Left lung (tissue), 4 donors: ENCODE measurements at regions not wholly inside any gene's neighbourhood (a gene's known extent, or its start where the extent isn't known, plus 50 kb on each side); places are given as distances from the start of the nearest gene placed in this dataset.

ENCODE experiments used
- ATAC-seq: fragments of 200-7000 bp; cut with Tn5 transposase; one replicate; pipeline ENCODE4 v1.9.1; 2020; ENCODE audit warnings: moderate library complexity
- DNase-seq, 4 donors: peaks; one replicate each; pipeline ENCODE4 v3.0.0-alpha.2; 2013 to 2020
- H3K27ac ChIP-seq, 2 donors: fragments of 200-600 bp; sonication (generic) in 1 of 2; one replicate each; pipeline versions ENCODE4 v1.5.0 to v1.8.0; 2020 to 2021
- H3K27me3 ChIP-seq, 2 donors: fragments of 200-600 bp; sonication (generic) in 1 of 2; one replicate each; pipeline versions ENCODE4 v1.5.0 to v1.8.0; 2020 to 2021
- H3K36me3 ChIP-seq, 2 donors: fragments of 200-600 bp; sonication (generic) in 1 of 2; one replicate each; pipeline versions ENCODE4 v1.5.0 to v1.8.0; 2020 to 2021
- H3K4me1 ChIP-seq, 2 donors: fragments of 200-600 bp; one replicate each; pipeline ENCODE4 v1.8.0; 2021
- H3K4me3 ChIP-seq, 2 donors: fragments of 200-600 bp; sonication (generic) in 1 of 2; one replicate each; pipeline versions ENCODE4 v1.5.0 to v1.8.0; 2020 to 2021; ENCODE audit warnings: mild to moderate bottlenecking in 1 of 2
- H3K9me3 ChIP-seq, 2 donors: fragments of 200-600 bp; sonication (generic) in 1 of 2; one replicate each; pipeline versions ENCODE4 v1.5.0 to v1.8.0; 2020 to 2021
- CTCF ChIP-seq, 2 donors: fragments of 200-600 bp; sonication (generic) in 1 of 2; IDR thresholded peaks; one replicate each; pipeline versions ENCODE4 v1.5.0 to v1.8.0; 2021; ENCODE audit warnings: antibody characterized with exemption in 2 of 2
- intact Hi-C, 2 donors: fragments of 100-400 bp; cut with DNase I; formaldehyde crosslinking; loops; one replicate each; pipeline versions ENCODE4 v1.11.2 to v1.14.2; 2022
- donor health status: DM: no; HTN: yes; CAD: no.
- donor health status: DM: no; HTN: no; CAD: no.

- Histone ChIP-seq H3K27ac (no peak overlapping the region), H3K36me3 (no peaks in the 10 kb centered on the region), H3K4me1 (no peaks in the 10 kb centered on the region), H3K27me3 (no peaks in the 10 kb centered on the region), H3K4me3 (no peak overlapping the region), H3K9me3 (no peaks in the 10 kb centered on the region)
- no peak for DNase-seq
- no peak for TF ChIP-seq CTCF (IDR thresholded peaks at IDR 0.05)
- intact Hi-C loops: no loop called here
- ATAC-seq: peak; percentile 35
Measured at GRCh38 chr1:198018529-198018928, 101.4 kb downstream of the LHX9 start.

GRCh38 chr1:198019126-198019525, 102.0 kb downstream of the LHX9 start:
- Histone ChIP-seq H3K36me3 (no peaks in the 10 kb centered on the region), H3K4me1 (no peaks in the 10 kb centered on the region), H3K9me3 (no peaks in the 10 kb centered on the region), H3K27ac (no peak overlapping the region), H3K27me3 (no peaks in the 10 kb centered on the region), H3K4me3 (no peak overlapping the region)
- DNase-seq (no peak), ATAC-seq (no peak)
- TF ChIP-seq CTCF (IDR thresholded peaks at IDR 0.05): no peak
- intact Hi-C loops: no loop called here

- H3K4me3 ChIP-seq: no peak overlapping the region
- no peaks in the 10 kb centered on the region for H3K9me3 ChIP-seq
- TF ChIP-seq CTCF (IDR thresholded peaks at IDR 0.05): no peak
- ATAC-seq (no peak), DNase-seq (no peak)
- intact Hi-C loops: no loop called here
- H3K27ac ChIP-seq: no peak overlapping the region
- no peaks in the 10 kb centered on the region for H3K36me3 ChIP-seq
- no peaks in the 10 kb centered on the region for H3K27me3 ChIP-seq
- H3K4me1 ChIP-seq: no peaks in the 10 kb centered on the region
Measured at GRCh38 chr1:198024336-198024735, 107.2 kb downstream of the LHX9 start.

DNA sequence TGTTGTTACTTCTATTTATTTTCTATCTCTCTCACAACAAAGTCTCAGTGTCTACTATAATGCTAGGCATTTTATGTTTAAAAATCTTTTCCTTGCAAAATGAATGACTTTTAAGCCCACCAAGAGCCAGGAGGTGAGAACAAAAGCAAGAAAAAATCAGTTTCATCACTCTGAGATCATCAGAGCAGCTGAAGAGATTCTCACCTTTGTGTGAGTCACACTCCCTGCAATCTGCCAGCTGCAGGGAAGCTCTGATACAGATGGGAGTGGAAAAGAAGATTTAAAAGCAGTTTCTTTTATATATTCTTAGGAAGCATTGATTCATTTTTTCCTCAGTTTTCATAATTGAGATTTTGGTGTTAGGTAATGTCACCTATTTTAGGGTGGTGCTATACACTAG, 107.6 kb downstream of the LHX9 start:
- DNase-seq: no peak
- no peak for TF ChIP-seq CTCF (IDR thresholded peaks at IDR 0.05)
- intact Hi-C loops: no loop called here
- no peaks in the 10 kb centered on the region for H3K27me3 ChIP-seq
- no peaks in the 10 kb centered on the region for H3K9me3 ChIP-seq
- H3K27ac ChIP-seq: no peak overlapping the region
- H3K4me1 ChIP-seq: no peaks in the 10 kb centered on the region
- no peak for ATAC-seq
- H3K36me3 ChIP-seq: no peaks in the 10 kb centered on the region
- H3K4me3 ChIP-seq: no peak overlapping the region

GRCh38 chr1:198030682-198031081, 113.5 kb downstream of the LHX9 start:
- intact Hi-C loops: no loop called here
- TF ChIP-seq CTCF (IDR thresholded peaks at IDR 0.05): no peak
- DNase-seq (peak in 1 of 4 donors; percentile 10), ATAC-seq (no peak)
- Histone ChIP-seq H3K27me3 (no peaks in the 10 kb centered on the region), H3K36me3 (no peaks in the 10 kb centered on the region), H3K4me1 (no peaks in the 10 kb centered on the region), H3K9me3 (no peaks in the 10 kb centered on the region), H3K27ac (no peak overlapping the region), H3K4me3 (no peak overlapping the region)
